ENCODE measurements at regions not wholly inside any gene's neighbourhood (a gene's known extent, or its start where the extent isn't known, plus 50 kb on each side); places are given as distances from the start of the nearest gene placed in this dataset.

DNA sequence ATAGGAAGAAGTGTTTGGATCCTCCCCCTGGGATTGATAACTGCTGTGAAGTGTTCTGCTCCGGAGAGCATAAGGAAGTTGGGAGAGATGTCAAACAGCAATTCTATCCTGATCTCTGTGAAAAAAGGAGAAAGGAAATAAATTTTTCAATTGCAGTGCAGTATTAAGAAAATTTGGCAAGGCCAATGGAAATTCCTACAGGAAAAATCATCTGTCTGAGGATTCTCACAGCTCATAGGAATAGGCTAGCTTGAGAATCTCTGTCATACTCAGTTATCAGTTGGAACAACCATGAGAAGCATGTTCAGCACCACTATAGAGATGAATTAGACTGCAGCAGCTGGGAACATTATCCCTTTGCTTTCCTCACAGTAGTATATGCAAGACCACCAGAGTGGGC lies 1238.9 kb upstream of the MIR17HG start:
- POLR2A ChIA-PET, result no interaction called here
- Mint-ChIP-seq H3K9me3 (peaks cover 3 to 51% (median 14%) of the 10 kb centered on the region in 9 donors), H3K36me3 (peaks cover 0 to 5% (median 0%) of the 10 kb centered on the region in 3 donors), H3K4me1 (no peaks in the 10 kb centered on the region), H3K27ac (no peak overlapping the region), H3K27me3 (no peaks in the 10 kb centered on the region), H3K4me3 (no peak overlapping the region)
- DNase-seq (no peak), ATAC-seq (no peak)

DNA sequence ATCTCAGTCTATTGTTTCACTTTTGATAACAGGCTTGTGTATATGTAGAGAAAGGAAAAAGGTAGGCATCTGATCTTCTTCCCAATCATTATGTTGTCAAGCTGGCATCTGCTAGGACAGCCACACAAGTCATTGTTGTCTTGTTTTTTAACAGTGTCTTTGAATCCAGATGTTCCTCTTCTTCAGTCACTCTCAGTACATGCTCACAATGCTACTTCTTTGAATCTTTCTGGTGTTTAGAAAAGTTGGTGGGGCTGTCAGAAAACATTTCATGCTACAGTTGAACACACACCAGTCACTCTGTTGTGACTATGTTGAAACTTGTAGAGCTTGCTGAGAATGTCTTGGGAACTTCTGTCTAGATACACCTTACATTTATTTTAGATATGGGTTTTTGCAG lies 1231.4 kb upstream of the MIR17HG start:
- H3K4me3 Mint-ChIP-seq, result no peak overlapping the region
- no peaks in the 10 kb centered on the region for H3K27me3 Mint-ChIP-seq
- no peaks in the 10 kb centered on the region for H3K36me3 Mint-ChIP-seq
- POLR2A ChIA-PET, result no interaction called here
- DNase-seq (no peak), ATAC-seq (no peak)
- H3K9me3 Mint-ChIP-seq, result peaks cover 4 to 29% (median 12%) of the 10 kb centered on the region in 9 donors
- no peaks in the 10 kb centered on the region for H3K4me1 Mint-ChIP-seq
- H3K27ac Mint-ChIP-seq, result no peak overlapping the region

DNA sequence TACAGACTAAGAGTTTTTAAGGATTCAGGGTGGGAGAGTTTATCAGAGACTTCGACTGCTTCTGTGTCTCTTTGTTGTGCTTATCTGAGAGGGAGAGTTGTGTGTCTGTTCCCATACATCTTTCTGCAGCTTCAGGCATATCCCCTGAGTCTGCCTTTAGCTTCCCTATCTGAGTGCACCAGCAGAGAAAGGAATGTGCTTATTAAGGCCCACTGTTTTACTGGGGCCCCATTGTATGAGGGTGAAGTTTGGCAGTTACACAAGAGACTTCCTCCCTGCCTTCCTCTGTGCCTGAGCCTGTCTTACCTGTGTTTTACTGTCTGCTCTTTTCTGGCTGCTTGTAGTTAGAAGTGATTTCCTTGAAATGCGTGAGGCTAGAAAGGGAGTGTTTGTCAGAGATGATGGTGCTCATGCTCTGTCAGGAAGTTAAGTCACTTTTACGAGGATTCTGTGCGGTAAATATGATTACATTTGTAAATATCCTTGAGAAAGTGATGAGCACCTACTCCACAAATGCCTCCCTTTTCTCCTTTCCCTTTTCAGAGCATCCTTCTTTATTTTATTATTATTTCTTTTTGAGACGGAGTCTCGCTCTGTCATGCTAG lies 1228.9 kb upstream of the MIR17HG start:
- H3K9me3 Mint-ChIP-seq, result peaks cover 0 to 21% (median 7%) of the 10 kb centered on the region in 9 donors
- no peak overlapping the region for H3K4me3 Mint-ChIP-seq
- ATAC-seq, result no peak
- H3K36me3 Mint-ChIP-seq, result no peaks in the 10 kb centered on the region
- H3K27ac Mint-ChIP-seq, result no peak overlapping the region
- POLR2A ChIA-PET, result no interaction called here
- no peaks in the 10 kb centered on the region for H3K27me3 Mint-ChIP-seq
- no peaks in the 10 kb centered on the region for H3K4me1 Mint-ChIP-seq
- DNase-seq, result no peak

DNA sequence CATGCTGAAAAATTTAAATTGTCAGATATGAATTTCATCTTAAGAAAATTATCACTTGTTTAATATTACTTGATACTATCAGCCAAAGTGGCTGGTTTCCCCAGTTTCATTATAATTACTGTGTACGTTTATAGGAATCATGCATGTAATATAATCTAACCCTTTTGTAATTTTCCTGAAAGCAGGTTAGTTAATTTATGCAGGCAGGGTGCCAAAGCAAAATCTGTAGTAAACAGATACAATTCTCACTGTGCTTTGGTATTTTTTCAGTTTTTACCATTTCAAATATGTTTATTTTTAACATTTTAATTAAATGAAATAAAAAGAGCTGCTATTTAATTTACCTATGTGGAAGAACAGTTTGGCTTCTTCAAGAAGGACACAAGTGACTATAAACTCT lies 1227.5 kb upstream of the MIR17HG start:
- H3K36me3 Mint-ChIP-seq, result no peaks in the 10 kb centered on the region
- DNase-seq, result no peak
- no peaks in the 10 kb centered on the region for H3K4me1 Mint-ChIP-seq
- POLR2A ChIA-PET, result no interaction called here
- H3K4me3 Mint-ChIP-seq, result no peak overlapping the region
- H3K27me3 Mint-ChIP-seq, result no peaks in the 10 kb centered on the region
- peaks cover 0 to 28% (median 7%) of the 10 kb centered on the region in 9 donors for H3K9me3 Mint-ChIP-seq
- ATAC-seq, result no peak
- no peak overlapping the region for H3K27ac Mint-ChIP-seq

DNA sequence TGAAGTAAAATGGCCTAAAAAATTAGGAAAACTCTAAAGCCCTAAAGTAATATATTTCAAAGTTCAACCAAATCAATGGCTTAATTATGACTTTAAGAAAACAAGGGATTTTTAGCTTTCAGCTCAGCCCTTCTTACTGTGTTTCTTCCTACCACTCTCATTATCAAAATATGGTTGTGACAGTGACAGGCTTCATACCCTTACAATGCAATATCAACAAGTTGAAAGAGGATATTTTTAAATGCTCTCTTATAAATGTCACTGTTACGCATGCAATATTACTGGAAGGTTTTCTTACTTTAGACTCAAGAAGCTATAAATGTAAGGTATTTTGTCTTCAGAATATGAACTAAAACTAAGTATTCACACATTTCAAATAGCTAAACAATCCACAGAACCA lies 1225.7 kb upstream of the MIR17HG start:
- H3K4me3 Mint-ChIP-seq, result no peak overlapping the region
- POLR2A ChIA-PET, result no interaction called here
- no peaks in the 10 kb centered on the region for H3K27me3 Mint-ChIP-seq
- H3K4me1 Mint-ChIP-seq, result no peaks in the 10 kb centered on the region
- no peak for ATAC-seq
- H3K27ac Mint-ChIP-seq, result no peak overlapping the region
- no peaks in the 10 kb centered on the region for H3K36me3 Mint-ChIP-seq
- H3K9me3 Mint-ChIP-seq, result peaks cover 0 to 23% (median 8%) of the 10 kb centered on the region in 9 donors
- no peak for DNase-seq

DNA sequence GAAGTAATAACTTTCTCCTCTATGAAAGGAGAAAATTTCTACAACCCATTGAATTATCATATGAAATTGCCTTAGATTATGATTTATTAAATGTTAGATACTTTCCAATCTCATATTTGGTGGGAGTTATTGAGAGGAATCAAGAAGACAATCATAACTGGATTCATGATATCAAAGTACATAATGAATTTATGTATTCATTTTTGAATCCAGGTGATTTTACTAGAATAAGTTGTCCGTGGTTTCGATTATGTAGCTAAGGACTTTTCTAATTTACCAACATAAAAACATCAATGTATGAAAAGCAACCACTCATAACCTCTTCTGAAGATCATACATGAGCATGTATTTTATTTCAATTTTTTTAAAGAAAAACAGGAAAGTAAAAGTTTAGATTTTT lies 1225.0 kb upstream of the MIR17HG start:
- ATAC-seq (no peak), DNase-seq (no peak)
- H3K4me3 Mint-ChIP-seq, result no peak overlapping the region
- POLR2A ChIA-PET, result no interaction called here
- no peak overlapping the region for H3K27ac Mint-ChIP-seq
- H3K9me3 Mint-ChIP-seq, result peaks cover 0 to 28% (median 8%) of the 10 kb centered on the region in 9 donors
- no peaks in the 10 kb centered on the region for H3K4me1 Mint-ChIP-seq
- H3K27me3 Mint-ChIP-seq, result no peaks in the 10 kb centered on the region
- H3K36me3 Mint-ChIP-seq, result no peaks in the 10 kb centered on the region

DNA sequence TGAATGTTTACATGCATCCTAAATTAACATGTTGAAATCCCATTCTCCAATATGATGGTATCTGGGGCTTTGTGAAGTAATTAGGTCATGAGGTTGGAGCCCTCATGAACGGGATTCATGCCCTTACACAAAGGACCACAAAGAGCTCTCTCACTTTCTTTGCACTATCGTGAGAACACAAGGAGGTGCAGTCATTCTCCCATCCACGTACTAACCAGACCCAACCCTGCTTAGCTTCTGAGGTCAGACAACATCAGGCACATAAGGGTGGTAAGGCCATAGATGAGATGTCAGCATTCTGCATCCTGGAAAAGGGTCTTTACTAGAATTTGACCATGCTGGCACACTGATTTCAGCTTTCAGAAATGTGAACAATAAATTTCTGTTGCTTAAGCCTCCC lies 1211.9 kb upstream of the MIR17HG start:
- Mint-ChIP-seq H3K36me3 (no peaks in the 10 kb centered on the region), H3K27ac (no peak overlapping the region), H3K4me3 (no peak overlapping the region), H3K9me3 (peaks cover 0 to 23% (median 8%) of the 10 kb centered on the region in 9 donors), H3K27me3 (no peaks in the 10 kb centered on the region), H3K4me1 (no peaks in the 10 kb centered on the region)
- DNase-seq (no peak), ATAC-seq (no peak)
- POLR2A ChIA-PET, result no interaction called here

DNA sequence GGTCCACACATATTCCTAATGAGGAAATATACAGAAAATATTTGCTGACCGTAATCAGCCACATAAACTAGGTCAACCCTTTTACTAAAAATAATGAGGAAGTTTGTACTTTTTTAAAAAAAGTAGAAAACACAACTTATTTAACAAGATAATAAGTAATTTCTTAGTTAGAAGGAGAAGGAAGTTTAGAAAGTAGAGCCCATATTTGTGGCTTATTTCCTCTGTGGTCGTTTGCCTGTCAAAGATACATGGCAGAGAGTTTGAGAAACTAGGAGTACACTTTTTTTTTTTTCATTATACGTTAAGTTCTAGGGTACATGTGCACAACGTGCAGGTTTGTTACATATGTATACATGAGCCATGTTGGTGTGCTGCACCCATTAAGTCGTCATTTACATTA lies 1205.2 kb upstream of the MIR17HG start:
- H3K4me3 Mint-ChIP-seq, result no peak overlapping the region
- no peak for ATAC-seq
- H3K36me3 Mint-ChIP-seq, result no peaks in the 10 kb centered on the region
- POLR2A ChIA-PET, result no interaction called here
- H3K27me3 Mint-ChIP-seq, result no peaks in the 10 kb centered on the region
- peaks cover 0 to 8% (median 0%) of the 10 kb centered on the region in 9 donors for H3K9me3 Mint-ChIP-seq
- H3K4me1 Mint-ChIP-seq, result no peaks in the 10 kb centered on the region
- H3K27ac Mint-ChIP-seq, result no peak overlapping the region
- no peak for DNase-seq

DNA sequence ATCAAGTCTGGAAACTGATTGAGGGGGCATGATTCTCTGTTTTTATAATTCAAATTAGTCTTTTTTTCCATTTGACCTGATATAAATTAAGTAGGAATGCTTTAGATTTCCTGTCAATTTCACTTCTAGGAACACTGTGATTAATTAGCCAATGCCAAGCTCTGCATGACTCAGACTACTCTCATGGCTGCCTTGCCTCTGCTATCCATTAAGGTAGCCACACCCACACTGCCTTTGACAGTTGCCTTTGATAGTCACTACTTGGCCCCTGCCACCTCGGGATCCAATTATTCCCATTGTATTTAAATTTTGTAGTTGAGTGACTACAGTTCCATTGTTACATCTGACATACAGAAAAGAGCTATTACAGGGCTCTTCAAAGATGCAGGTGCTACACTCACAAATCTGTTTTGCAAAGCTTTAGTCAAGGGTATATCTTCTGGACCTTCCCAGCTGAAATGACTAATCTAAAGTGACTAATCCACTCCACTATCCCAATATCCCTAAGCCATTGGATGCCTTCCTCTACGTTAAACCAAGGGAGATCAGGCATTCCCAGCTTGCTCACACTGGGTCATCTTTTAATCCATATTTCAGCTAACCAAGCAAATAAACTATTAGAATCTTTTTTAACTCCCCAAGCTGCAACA lies 1193.1 kb upstream of the MIR17HG start:
- no peak overlapping the region for H3K27ac Mint-ChIP-seq
- no peaks in the 10 kb centered on the region for H3K27me3 Mint-ChIP-seq
- H3K4me3 Mint-ChIP-seq, result no peak overlapping the region
- POLR2A ChIA-PET, result interaction anchor here (0.6 kb wide), 1 partner anchor 45 kb away, joined by 4 read pairs; no protein-coding TSS in a partner anchor
- DNase-seq (no peak), ATAC-seq (no peak)
- H3K36me3 Mint-ChIP-seq, result no peaks in the 10 kb centered on the region
- no peaks in the 10 kb centered on the region for H3K4me1 Mint-ChIP-seq
- peaks cover 3 to 23% (median 9%) of the 10 kb centered on the region in 9 donors for H3K9me3 Mint-ChIP-seq

DNA sequence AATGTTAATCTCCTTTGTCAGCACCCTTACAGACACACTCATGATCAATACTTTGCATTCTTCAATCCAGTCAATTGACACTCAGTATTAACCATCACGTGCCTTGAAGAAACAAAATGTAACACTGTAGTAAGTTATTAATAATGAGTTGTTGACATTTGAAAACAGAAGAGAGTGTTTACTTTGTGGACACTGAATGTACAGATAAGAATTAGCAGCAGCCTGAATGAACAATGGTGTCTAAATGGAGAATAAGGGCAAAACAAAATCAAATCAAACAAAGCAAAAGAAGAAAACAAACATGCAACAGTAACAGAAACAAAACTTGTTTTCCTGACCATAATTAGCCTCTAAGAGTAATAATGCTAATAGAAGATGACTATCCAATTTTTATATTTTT lies 1191.1 kb upstream of the MIR17HG start:
- POLR2A ChIA-PET, result no interaction called here
- Mint-ChIP-seq H3K27ac (no peak overlapping the region), H3K27me3 (no peaks in the 10 kb centered on the region), H3K4me3 (no peak overlapping the region), H3K36me3 (no peaks in the 10 kb centered on the region), H3K9me3 (peaks cover 0 to 25% (median 7%) of the 10 kb centered on the region in 9 donors), H3K4me1 (no peaks in the 10 kb centered on the region)
- DNase-seq (no peak), ATAC-seq (no peak)

DNA sequence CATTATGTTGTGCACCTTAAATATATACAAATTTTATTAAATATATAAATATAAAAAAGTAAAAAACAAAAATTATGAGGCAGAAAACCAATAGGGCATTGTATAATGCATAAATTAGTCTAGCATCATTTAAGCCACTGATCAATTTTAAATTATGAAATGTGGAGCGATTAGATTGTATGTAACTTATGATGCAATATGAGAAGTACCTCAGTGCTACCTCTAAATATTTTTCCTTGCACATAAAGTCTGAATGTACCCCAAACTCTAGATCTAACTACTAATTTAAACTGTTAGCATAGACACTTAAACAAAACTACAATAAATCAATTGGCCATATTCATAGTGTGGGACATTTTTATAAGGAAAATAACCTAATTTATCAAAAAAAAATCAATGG lies 1178.5 kb upstream of the MIR17HG start:
- no peak for ATAC-seq
- Mint-ChIP-seq H3K27ac (no peak overlapping the region), H3K9me3 (peaks cover 2 to 25% (median 11%) of the 10 kb centered on the region in 9 donors), H3K4me1 (no peaks in the 10 kb centered on the region), H3K4me3 (no peak overlapping the region), H3K36me3 (no peaks in the 10 kb centered on the region), H3K27me3 (no peaks in the 10 kb centered on the region)
- POLR2A ChIA-PET, result no interaction called here
- no peak for DNase-seq

DNA sequence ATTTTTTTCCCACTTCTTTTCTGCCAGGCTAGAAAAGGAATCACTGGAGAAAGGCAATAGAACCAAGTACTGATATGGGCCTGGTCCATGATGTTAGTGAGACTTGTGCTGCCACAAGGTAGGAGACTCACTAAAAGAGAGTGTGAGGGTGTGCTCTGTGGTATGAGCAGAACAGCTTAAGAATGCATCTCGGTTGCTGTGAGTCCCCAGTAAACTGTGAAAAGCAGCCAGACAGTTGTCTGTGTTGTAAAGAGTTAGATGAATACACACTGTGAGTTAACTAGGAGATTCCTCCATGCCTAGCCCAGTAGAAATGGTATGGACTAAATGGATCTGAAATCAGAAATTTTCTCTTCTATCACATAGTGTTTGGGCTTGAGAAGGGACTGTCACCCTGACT lies 1177.3 kb upstream of the MIR17HG start:
- Mint-ChIP-seq H3K9me3 (peaks cover 2 to 21% (median 11%) of the 10 kb centered on the region in 9 donors), H3K4me3 (no peak overlapping the region), H3K27me3 (no peaks in the 10 kb centered on the region), H3K4me1 (no peaks in the 10 kb centered on the region), H3K36me3 (no peaks in the 10 kb centered on the region), H3K27ac (no peak overlapping the region)
- DNase-seq (no peak), ATAC-seq (no peak)
- POLR2A ChIA-PET, result no interaction called here

DNA sequence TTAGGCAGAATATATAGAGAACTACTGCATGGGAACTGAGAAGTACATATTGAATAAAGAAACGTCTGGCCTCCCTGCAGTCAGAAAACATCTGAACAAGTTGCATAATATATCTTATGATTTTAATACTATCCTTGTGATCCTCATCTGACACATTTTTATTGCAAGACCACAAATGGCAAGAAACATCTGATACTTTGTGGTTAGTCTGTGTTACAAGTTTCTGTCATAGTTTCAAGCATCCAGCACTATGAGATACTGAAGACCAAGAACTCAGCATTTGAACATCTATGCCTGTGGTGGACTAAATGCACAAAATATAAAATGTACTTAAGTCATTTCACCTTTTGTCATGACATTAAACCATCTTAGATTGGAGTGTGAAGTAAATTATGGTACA lies 1175.8 kb upstream of the MIR17HG start:
- no peak overlapping the region for H3K27ac Mint-ChIP-seq
- H3K36me3 Mint-ChIP-seq, result no peaks in the 10 kb centered on the region
- H3K4me3 Mint-ChIP-seq, result no peak overlapping the region
- DNase-seq (no peak), ATAC-seq (no peak)
- no peaks in the 10 kb centered on the region for H3K4me1 Mint-ChIP-seq
- POLR2A ChIA-PET, result no interaction called here
- peaks cover 0 to 21% (median 11%) of the 10 kb centered on the region in 9 donors for H3K9me3 Mint-ChIP-seq
- no peaks in the 10 kb centered on the region for H3K27me3 Mint-ChIP-seq

DNA sequence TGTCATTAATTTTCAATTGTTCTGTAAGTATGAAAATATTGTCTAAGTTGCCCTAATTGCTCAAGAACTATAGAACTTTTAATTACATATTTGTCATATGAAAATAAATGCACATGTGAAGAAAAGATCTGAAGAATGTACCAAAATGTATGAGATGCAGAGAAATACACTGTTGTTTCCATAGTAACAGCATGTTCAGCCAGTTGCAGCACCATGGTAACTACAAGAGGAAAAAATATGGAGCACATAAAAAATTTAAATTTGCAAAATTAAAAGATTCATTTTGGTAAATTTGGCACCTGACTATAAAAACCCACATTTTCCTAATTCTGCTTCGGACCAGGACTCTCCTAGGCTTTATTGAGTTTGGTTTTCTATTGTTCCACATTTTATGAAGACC lies 1170.0 kb upstream of the MIR17HG start:
- POLR2A ChIA-PET, result no interaction called here

More for the DNA sequence above, 1170.0 kb upstream of the MIR17HG start:
- Mint-ChIP-seq H3K27ac (no peak overlapping the region), H3K4me1 (no peaks in the 10 kb centered on the region), H3K9me3 (peaks cover 0 to 19% (median 3%) of the 10 kb centered on the region in 9 donors), H3K4me3 (no peak overlapping the region), H3K27me3 (no peaks in the 10 kb centered on the region), H3K36me3 (no peaks in the 10 kb centered on the region)
- ATAC-seq (no peak), DNase-seq (no peak)

Measured in naive thymus-derived CD8-positive, alpha-beta T cell (primary cell).